Panc1 (cell line): ENCODE measurements at regions not wholly inside any gene's neighbourhood (a gene's known extent, or its start where the extent isn't known, plus 50 kb on each side); places are given as distances from the start of the nearest gene placed in this dataset.

Source experiments
- ATAC-seq: fragments of 200-7000 bp; cut with Tn5 transposase; 2 replicates; pipeline ENCODE4 v1.9.1; 2020; ENCODE audit warnings: mild to moderate bottlenecking, moderate library complexity
- BruUV-seq: library from RNA; stranded (reverse); fragments of 400-500 nt; replicated peaks from 2 replicates; lab custom pipeline; 2021; lab: Mats Ljungman, UMichigan
- CTCF ChIA-PET: fragments of 300-600 bp; sonication (Branson Sonifier 250); formaldehyde crosslinking; loops from one replicate; lab custom pipeline; 2022; ENCODE audit warnings: antibody characterized with exemption; lab: Charles Lee
- POLR2A ChIA-PET: fragments of 300-600 bp; sonication (Branson Sonifier 250); formaldehyde crosslinking; loops from one replicate; lab custom pipeline; 2022; ENCODE audit warnings: antibody characterized with exemption; lab: Charles Lee
- DNase-seq: peaks from one replicate; pipeline ENCODE4 v3.0.0-alpha.2; 2010; ENCODE audit warnings: low read depth, low spot score
- H3K27ac ChIP-seq: 2 replicates; pipeline ENCODE4 v1.5.1; 2011; ENCODE audit warnings: mild to moderate bottlenecking, low read length, inconsistent platforms
- H3K27me3 ChIP-seq: fragments of 200-500 bp; sonication (Bioruptor generic); 2 replicates; pipeline ENCODE4 v1.6.0; 2014; ENCODE audit warnings: low read length, inconsistent platforms; ENCODE audit not compliant: control insufficient read depth, insufficient read depth
- H3K36me3 ChIP-seq: fragments of 200-500 bp; sonication (Bioruptor generic); 2 replicates; pipeline ENCODE4 v1.5.1; 2014; ENCODE audit warnings: inconsistent platforms, mild to moderate bottlenecking, low read length, moderate library complexity; ENCODE audit not compliant: control insufficient read depth, insufficient read depth
- H3K4me1 ChIP-seq: 2 replicates; pipeline ENCODE4 v1.5.1; 2011; ENCODE audit warnings: inconsistent platforms, mild to moderate bottlenecking, low read length, moderate library complexity; ENCODE audit not compliant: control insufficient read depth, insufficient read depth
- H3K4me3 ChIP-seq, 2 experiments: 2 replicates each; pipeline ENCODE4 v1.5.1; 2011 to 2012; ENCODE audit warnings: low read depth in 2 of 2, low read length in 2 of 2, mild to moderate bottlenecking in 2 of 2, inconsistent platforms in 1 of 2, moderate library complexity in 1 of 2
- H3K9me3 ChIP-seq: fragments of 200-500 bp; sonication (Bioruptor generic); 2 replicates; pipeline ENCODE4 v1.5.1; 2014; ENCODE audit warnings: low read depth, mild to moderate bottlenecking, inconsistent platforms, low read length, moderate library complexity; ENCODE audit not compliant: control insufficient read depth, insufficient read depth
- POLR2AphosphoS5 ChIP-seq: IDR thresholded peaks from 2 replicates; pipeline ENCODE4 v1.6.1; 2012; ENCODE audit warnings: mild to moderate bottlenecking, low read depth, low read length, moderate library complexity
- SIN3A ChIP-seq: IDR thresholded peaks from 2 replicates; pipeline ENCODE4 v1.6.1; 2012; ENCODE audit warnings: low read depth, mild to moderate bottlenecking, low read length, moderate library complexity, borderline replicate concordance; ENCODE audit not compliant: insufficient read depth
- TCF7L2 ChIP-seq: IDR thresholded peaks from 2 replicates; pipeline ENCODE4 v1.6.1; 2011; ENCODE audit warnings: mild to moderate bottlenecking, low read depth, low read length, inconsistent platforms
- in situ Hi-C: cut with HindIII; loops from 2 replicates; pipeline ENCODE4 v1.10.0; 2016; ENCODE audit warnings: low sequenced_read_pairs, low pct_unique_long_range_greater_than_20kb
- intact Hi-C: fragments of 100-400 bp; cut with micrococcal nuclease; formaldehyde crosslinking; loops from one replicate; pipeline ENCODE4 v1.10.0; 2022; ENCODE audit not compliant: unreplicated experiment
- TF ChIP-seq, protein P1 (sequence below): fragments of 450-650 bp; IDR thresholded peaks from 2 replicates; pipeline ENCODE4 v1.5.1; 2017; ENCODE audit warnings: mild to moderate bottlenecking
- TF ChIP-seq, protein P2 (sequence below), 2 experiments: IDR thresholded peaks; 2 replicates each; pipeline ENCODE4 v1.6.1; 2011 to 2012; ENCODE audit warnings: low read depth in 2 of 2, control low read depth in 1 of 2, low read length in 1 of 2, mild to moderate bottlenecking in 1 of 2, moderate library complexity in 1 of 2; ENCODE audit not compliant: insufficient read depth in 1 of 2

DNA sequence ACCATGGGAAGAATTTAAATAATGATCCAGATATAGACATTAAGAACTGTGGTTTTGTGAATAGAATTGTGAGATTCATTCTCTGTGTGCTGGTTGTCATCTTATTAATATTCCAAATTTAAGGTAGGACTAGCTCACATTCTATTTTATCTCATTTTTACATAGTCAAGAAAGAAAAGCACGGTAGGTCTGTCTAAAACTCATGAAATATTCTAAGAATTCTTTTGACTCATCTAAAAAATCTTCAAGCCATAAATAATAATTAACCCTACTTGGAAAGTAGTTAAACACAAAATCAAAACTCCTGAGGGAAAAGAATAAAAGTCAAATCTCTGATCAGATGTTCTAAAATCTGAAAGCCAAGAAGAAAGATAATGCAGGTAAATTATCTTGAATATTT is 388.8 kb upstream of the CHAC2 start:
- ChIA-PET POLR2A (no interaction called here), CTCF (no interaction called here)
- H3K27ac ChIP-seq = no peak overlapping the region
- H3K9me3 ChIP-seq = no peaks in the 10 kb centered on the region
- H3K4me1 ChIP-seq = no peaks in the 10 kb centered on the region
- intact Hi-C loops (no loop called here), in situ Hi-C loops (no loop called here)
- TF ChIP-seq SIN3A = no peak
- H3K36me3 ChIP-seq = no peaks in the 10 kb centered on the region
- H3K27me3 ChIP-seq = no peaks in the 10 kb centered on the region
- no TSS peak for BruUV-seq
- DNase-seq (no peak), ATAC-seq (no peak)
- no peak overlapping the region for H3K4me3 ChIP-seq

DNA sequence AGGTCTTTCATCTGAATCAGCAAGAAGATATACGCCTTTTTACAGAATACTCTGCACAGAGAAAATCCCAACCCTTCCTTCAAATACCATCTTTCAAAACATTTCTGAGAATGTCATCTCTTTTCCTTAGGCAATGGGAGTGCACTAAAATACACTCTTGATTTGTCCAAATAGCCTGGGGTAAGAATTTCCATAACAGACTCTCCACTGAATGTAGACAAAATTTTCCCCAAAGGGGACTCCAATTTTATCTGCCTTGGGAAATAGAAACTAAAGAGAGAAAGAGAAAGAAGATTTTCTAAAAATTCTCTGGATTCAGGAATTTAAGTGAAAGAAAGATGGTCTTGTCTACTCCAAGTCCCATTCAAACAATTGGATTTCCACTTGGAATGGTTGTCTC is 394.5 kb upstream of the CHAC2 start:
- TF ChIP-seq TCF7L2 = no peak
- Histone ChIP-seq H3K36me3 (no peaks in the 10 kb centered on the region), H3K4me1 (no peaks in the 10 kb centered on the region), H3K9me3 (no peaks in the 10 kb centered on the region), H3K27me3 (no peaks in the 10 kb centered on the region), H3K27ac (no peak overlapping the region), H3K4me3 (no peak overlapping the region)
- BruUV-seq = no TSS peak
- ChIA-PET POLR2A (no interaction called here), CTCF (no interaction called here)
- ATAC-seq (no peak), DNase-seq (no peak)
- in situ Hi-C loops (no loop called here), intact Hi-C loops (no loop called here)

DNA sequence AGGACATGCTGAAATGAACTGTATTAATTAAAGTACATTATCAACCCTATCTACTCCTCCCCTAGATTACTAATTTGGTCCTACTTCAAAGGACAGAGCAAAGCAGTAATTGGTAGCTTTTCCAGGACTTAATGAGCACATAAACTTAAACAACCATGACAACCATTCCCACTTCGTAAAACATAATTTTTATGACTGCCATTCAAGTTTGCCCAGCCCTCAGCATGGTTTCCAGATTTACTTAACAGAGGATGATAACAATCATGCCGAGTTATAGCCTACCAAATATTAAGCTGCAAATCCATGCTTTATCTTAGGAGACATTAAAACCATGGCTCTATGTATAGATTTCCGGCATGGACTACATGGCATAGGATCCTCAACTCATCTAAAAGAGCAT is 401.1 kb upstream of the CHAC2 start:
- Histone ChIP-seq H3K4me3 (no peak overlapping the region), H3K9me3 (peaks cover 4% of the 10 kb centered on the region; the same call in 1 of the 2 replicates), H3K27ac (no peak overlapping the region), H3K27me3 (no peaks in the 10 kb centered on the region), H3K4me1 (no peaks in the 10 kb centered on the region), H3K36me3 (no peaks in the 10 kb centered on the region)
- TF ChIP-seq TCF7L2 = no peak
- no peak for TF ChIP-seq SIN3A
- TF ChIP-seq, protein P1, sequence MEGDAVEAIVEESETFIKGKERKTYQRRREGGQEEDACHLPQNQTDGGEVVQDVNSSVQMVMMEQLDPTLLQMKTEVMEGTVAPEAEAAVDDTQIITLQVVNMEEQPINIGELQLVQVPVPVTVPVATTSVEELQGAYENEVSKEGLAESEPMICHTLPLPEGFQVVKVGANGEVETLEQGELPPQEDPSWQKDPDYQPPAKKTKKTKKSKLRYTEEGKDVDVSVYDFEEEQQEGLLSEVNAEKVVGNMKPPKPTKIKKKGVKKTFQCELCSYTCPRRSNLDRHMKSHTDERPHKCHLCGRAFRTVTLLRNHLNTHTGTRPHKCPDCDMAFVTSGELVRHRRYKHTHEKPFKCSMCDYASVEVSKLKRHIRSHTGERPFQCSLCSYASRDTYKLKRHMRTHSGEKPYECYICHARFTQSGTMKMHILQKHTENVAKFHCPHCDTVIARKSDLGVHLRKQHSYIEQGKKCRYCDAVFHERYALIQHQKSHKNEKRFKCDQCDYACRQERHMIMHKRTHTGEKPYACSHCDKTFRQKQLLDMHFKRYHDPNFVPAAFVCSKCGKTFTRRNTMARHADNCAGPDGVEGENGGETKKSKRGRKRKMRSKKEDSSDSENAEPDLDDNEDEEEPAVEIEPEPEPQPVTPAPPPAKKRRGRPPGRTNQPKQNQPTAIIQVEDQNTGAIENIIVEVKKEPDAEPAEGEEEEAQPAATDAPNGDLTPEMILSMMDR = no peak
- TF ChIP-seq, protein P2, sequence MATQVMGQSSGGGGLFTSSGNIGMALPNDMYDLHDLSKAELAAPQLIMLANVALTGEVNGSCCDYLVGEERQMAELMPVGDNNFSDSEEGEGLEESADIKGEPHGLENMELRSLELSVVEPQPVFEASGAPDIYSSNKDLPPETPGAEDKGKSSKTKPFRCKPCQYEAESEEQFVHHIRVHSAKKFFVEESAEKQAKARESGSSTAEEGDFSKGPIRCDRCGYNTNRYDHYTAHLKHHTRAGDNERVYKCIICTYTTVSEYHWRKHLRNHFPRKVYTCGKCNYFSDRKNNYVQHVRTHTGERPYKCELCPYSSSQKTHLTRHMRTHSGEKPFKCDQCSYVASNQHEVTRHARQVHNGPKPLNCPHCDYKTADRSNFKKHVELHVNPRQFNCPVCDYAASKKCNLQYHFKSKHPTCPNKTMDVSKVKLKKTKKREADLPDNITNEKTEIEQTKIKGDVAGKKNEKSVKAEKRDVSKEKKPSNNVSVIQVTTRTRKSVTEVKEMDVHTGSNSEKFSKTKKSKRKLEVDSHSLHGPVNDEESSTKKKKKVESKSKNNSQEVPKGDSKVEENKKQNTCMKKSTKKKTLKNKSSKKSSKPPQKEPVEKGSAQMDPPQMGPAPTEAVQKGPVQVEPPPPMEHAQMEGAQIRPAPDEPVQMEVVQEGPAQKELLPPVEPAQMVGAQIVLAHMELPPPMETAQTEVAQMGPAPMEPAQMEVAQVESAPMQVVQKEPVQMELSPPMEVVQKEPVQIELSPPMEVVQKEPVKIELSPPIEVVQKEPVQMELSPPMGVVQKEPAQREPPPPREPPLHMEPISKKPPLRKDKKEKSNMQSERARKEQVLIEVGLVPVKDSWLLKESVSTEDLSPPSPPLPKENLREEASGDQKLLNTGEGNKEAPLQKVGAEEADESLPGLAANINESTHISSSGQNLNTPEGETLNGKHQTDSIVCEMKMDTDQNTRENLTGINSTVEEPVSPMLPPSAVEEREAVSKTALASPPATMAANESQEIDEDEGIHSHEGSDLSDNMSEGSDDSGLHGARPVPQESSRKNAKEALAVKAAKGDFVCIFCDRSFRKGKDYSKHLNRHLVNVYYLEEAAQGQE (IDR thresholded peaks at IDR 0.05; ENCODE audit: insufficient read depth in 1 of 2, low read depth in 2 of 2, low read length in 1 of 2) = no peak
- TF ChIP-seq POLR2AphosphoS5 = no peak
- CTCF ChIA-PET = no interaction called here
- in situ Hi-C loops (no loop called here), intact Hi-C loops (no loop called here)
- POLR2A ChIA-PET = no interaction called here
- BruUV-seq = no TSS peak
- ATAC-seq (no peak), DNase-seq (no peak)
